ENCODE measurements at regions not wholly inside any gene's neighbourhood (a gene's known extent, or its start where the extent isn't known, plus 50 kb on each side); places are given as distances from the start of the nearest gene placed in this dataset.

- DNase-seq (ENCODE audit: low read depth in 1 of 2, low spot score in 1 of 2) = no peak
These were observed 199.1 kb downstream of the GLI2 start for GRCh38 chr2:120934574-120935338.

GRCh38 chr2:120935339-120936313 is 200.0 kb downstream of the GLI2 start:
- DNase-seq (ENCODE audit: low read depth in 1 of 2, low spot score in 1 of 2) = no peak

- DNase-seq (ENCODE audit: low read depth in 1 of 2, low spot score in 1 of 2) = no peak
These were observed 201.0 kb downstream of the GLI2 start for GRCh38 chr2:120936476-120937334.

GRCh38 chr2:120937686-120938044 is 202.0 kb downstream of the GLI2 start:
- no peak for DNase-seq (ENCODE audit: low read depth in 1 of 2, low spot score in 1 of 2)

- no peak for DNase-seq (ENCODE audit: low read depth in 1 of 2, low spot score in 1 of 2)
These were observed 202.5 kb downstream of the GLI2 start for GRCh38 chr2:120938045-120938771.

GRCh38 chr2:120939595-120940318 is 204.1 kb downstream of the GLI2 start:
- no peak for DNase-seq (ENCODE audit: low read depth in 1 of 2, low spot score in 1 of 2)

GRCh38 chr2:120940319-120940696 is 204.6 kb downstream of the GLI2 start:
- no peak for DNase-seq (ENCODE audit: low read depth in 1 of 2, low spot score in 1 of 2)

GRCh38 chr2:120940726-120941256 is 205.1 kb downstream of the GLI2 start:
- DNase-seq (ENCODE audit: low read depth in 1 of 2, low spot score in 1 of 2) = no peak

- no peak for DNase-seq (ENCODE audit: low read depth in 1 of 2, low spot score in 1 of 2)
These were observed 206.0 kb downstream of the GLI2 start for GRCh38 chr2:120941571-120942120.

GRCh38 chr2:120942658-120943057 is 207.0 kb downstream of the GLI2 start:
- DNase-seq (ENCODE audit: low read depth in 1 of 2, low spot score in 1 of 2) = no peak

- DNase-seq (ENCODE audit: low read depth in 1 of 2, low spot score in 1 of 2) = no peak
These were observed 207.9 kb downstream of the GLI2 start for GRCh38 chr2:120943403-120944034.

GRCh38 chr2:120944575-120944974 is 208.9 kb downstream of the GLI2 start:
- DNase-seq (ENCODE audit: low read depth in 1 of 2, low spot score in 1 of 2) = no peak

GRCh38 chr2:120945091-120945490 is 209.4 kb downstream of the GLI2 start:
- DNase-seq (ENCODE audit: low read depth in 1 of 2, low spot score in 1 of 2) = no peak

GRCh38 chr2:120945832-120946499 is 210.3 kb downstream of the GLI2 start:
- DNase-seq (ENCODE audit: low read depth in 1 of 2, low spot score in 1 of 2) = no peak

GRCh38 chr2:120947327-120947726 is 211.7 kb downstream of the GLI2 start:
- DNase-seq (ENCODE audit: low read depth in 1 of 2, low spot score in 1 of 2) = no peak

GRCh38 chr2:120947982-120948661 is 212.5 kb downstream of the GLI2 start:
- no peak for DNase-seq (ENCODE audit: low read depth in 1 of 2, low spot score in 1 of 2)

GRCh38 chr2:120948662-120949011 is 213.0 kb downstream of the GLI2 start:
- no peak for DNase-seq (ENCODE audit: low read depth in 1 of 2, low spot score in 1 of 2)
